Adrenal gland (tissue), 5 donors: ENCODE measurements at regions not wholly inside any gene's neighbourhood (a gene's known extent, or its start where the extent isn't known, plus 50 kb on each side); places are given as distances from the start of the nearest gene placed in this dataset.

Source experiments
- CTCF ChIP-seq, 6 experiments: fragments of 450-650 bp in 4 of 6; fragments of 200-600 bp in 2 of 6; sonication (generic) in 1 of 6; IDR thresholded peaks; 1 replicate in 5 of 6; 2 replicates in 1 of 6; pipeline versions ENCODE4 v1.5.1 to v1.8.0; 2016 to 2021; ENCODE audit warnings: antibody characterized with exemption in 6 of 6, mild to moderate bottlenecking in 2 of 6, moderate library complexity in 1 of 6
- POLR2A ChIP-seq, 2 donors: fragments of 450-650 bp; IDR thresholded peaks; one replicate each; pipeline ENCODE4 v1.6.1; 2017; ENCODE audit warnings: antibody characterized with exemption in 2 of 2, mild to moderate bottlenecking in 2 of 2, moderate library complexity in 1 of 2
- donor health status: DM: no; HTN: no; CAD: no.

DNA sequence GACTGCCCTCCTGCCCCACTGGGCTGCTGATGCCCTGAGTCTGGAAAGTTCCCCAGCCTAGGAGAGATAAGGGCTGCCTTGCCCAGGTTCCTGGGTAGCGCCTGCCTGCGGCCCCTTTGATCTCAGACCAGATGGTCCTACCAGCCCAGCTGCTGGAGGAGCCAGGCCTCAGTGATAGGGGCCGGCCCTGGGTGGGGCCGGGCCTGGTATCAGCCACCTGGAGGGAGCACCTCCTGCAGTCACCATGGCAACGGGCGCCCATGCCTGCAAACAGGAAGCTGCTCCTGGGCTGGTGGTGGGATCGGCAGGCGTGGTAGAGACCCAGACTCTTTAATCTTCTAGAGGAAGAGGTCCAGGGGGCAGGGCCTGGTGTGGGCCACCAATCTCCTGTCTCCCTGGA is 119.7 kb upstream of the WNT4 start:
- no peak for TF ChIP-seq CTCF (IDR thresholded peaks at IDR 0.05)
- no peak for TF ChIP-seq POLR2A (IDR thresholded peaks at IDR 0.05)
